ENCODE measurements at regions not wholly inside any gene's neighbourhood (a gene's known extent, or its start where the extent isn't known, plus 50 kb on each side); places are given as distances from the start of the nearest gene placed in this dataset.

GRCh38 chr9:10921671-10922070 is 308.9 kb upstream of the PTPRD start:
- no peak for TF ChIP-seq CTCF (IDR thresholded peaks at IDR 0.05)

- TF ChIP-seq CTCF (IDR thresholded peaks at IDR 0.05) = no peak
Observed at GRCh38 chr9:10925896-10926295, 313.1 kb upstream of the PTPRD start.

- no peak for TF ChIP-seq CTCF (IDR thresholded peaks at IDR 0.05)
Observed at GRCh38 chr9:10928372-10928771, 315.6 kb upstream of the PTPRD start.

- no peak for TF ChIP-seq CTCF (IDR thresholded peaks at IDR 0.05)
Observed at GRCh38 chr9:10930081-10930480, 317.3 kb upstream of the PTPRD start.

GRCh38 chr9:10946676-10947410 is 334.0 kb upstream of the PTPRD start:
- no peak for TF ChIP-seq CTCF (IDR thresholded peaks at IDR 0.05)

GRCh38 chr9:10957878-10958277 is 345.1 kb upstream of the PTPRD start:
- TF ChIP-seq CTCF (IDR thresholded peaks at IDR 0.05) = no peak

GRCh38 chr9:10961883-10962282 is 349.1 kb upstream of the PTPRD start:
- TF ChIP-seq CTCF (IDR thresholded peaks at IDR 0.05) = no peak

GRCh38 chr9:10983251-10983650 is 370.4 kb upstream of the PTPRD start:
- TF ChIP-seq CTCF (IDR thresholded peaks at IDR 0.05) = no peak
